HEK293 (cell line): ENCODE measurements at regions not wholly inside any gene's neighbourhood (a gene's known extent, or its start where the extent isn't known, plus 50 kb on each side); places are given as distances from the start of the nearest gene placed in this dataset.

ENCODE experiments used
- CTCF ChIP-seq: fragments of 450-650 bp; formaldehyde crosslinking; IDR thresholded peaks from 2 replicates; pipeline ENCODE4 v1.5.1; 2016; ENCODE audit warnings: missing biosample characterization, missing genetic modification characterization
- MYNN ChIP-seq: fragments of 450-650 bp; formaldehyde crosslinking; IDR thresholded peaks from 2 replicates; pipeline ENCODE4 v1.5.1; 2016; ENCODE audit warnings: missing biosample characterization, missing genetic modification characterization, borderline replicate concordance
- PRDM1 ChIP-seq: fragments of 450-650 bp; formaldehyde crosslinking; IDR thresholded peaks from 2 replicates; pipeline ENCODE4; 2016; ENCODE audit warnings: missing biosample characterization, missing genetic modification characterization
- REST ChIP-seq: fragments of 450-650 bp; formaldehyde crosslinking; IDR thresholded peaks from 2 replicates; pipeline ENCODE4 v1.5.1; 2016; ENCODE audit warnings: missing biosample characterization, missing genetic modification characterization
- YY1 ChIP-seq: fragments of 450-650 bp; formaldehyde crosslinking; IDR thresholded peaks from 2 replicates; pipeline ENCODE4 v1.5.1; 2018; ENCODE audit warnings: missing biosample characterization, missing genetic modification characterization
- ZBTB8A ChIP-seq: fragments of 450-650 bp; formaldehyde crosslinking; IDR thresholded peaks from 2 replicates; pipeline ENCODE4 v1.5.1; 2016; ENCODE audit warnings: missing biosample characterization, missing genetic modification characterization
- ZNF175 ChIP-seq: fragments of 450-650 bp; formaldehyde crosslinking; IDR thresholded peaks from 2 replicates; pipeline ENCODE4 v1.5.1; 2016; ENCODE audit warnings: missing biosample characterization, missing genetic modification characterization
- ZNF274 ChIP-seq, 2 experiments: fragments of 200-500 bp in 1 of 2; fragments of 450-650 bp in 1 of 2; sonication (Bioruptor generic) in 1 of 2; formaldehyde crosslinking in 1 of 2; IDR thresholded peaks; 2 replicates each; pipeline versions ENCODE4 v1.5.1 to v1.6.1; 2014 to 2016; ENCODE audit warnings: borderline replicate concordance in 1 of 2, inconsistent platforms in 1 of 2, low read length in 1 of 2, missing biosample characterization in 1 of 2, missing genetic modification characterization in 1 of 2
- ZNF510 ChIP-seq: fragments of 450-650 bp; formaldehyde crosslinking; IDR thresholded peaks from 2 replicates; pipeline ENCODE4 v1.5.1; 2018; ENCODE audit warnings: mild to moderate bottlenecking, missing genetic modification characterization, missing biosample characterization; ENCODE audit not compliant: insufficient replicate concordance
- ZNF513 ChIP-seq: fragments of 450-650 bp; IDR thresholded peaks from 2 replicates; pipeline ENCODE4 v1.5.1; 2018; ENCODE audit warnings: missing biosample characterization, missing genetic modification characterization
- ZNF677 ChIP-seq: fragments of 450-650 bp; IDR thresholded peaks from 2 replicates; pipeline ENCODE4 v1.5.0; 2018; ENCODE audit warnings: missing biosample characterization, mild to moderate bottlenecking, missing genetic modification characterization, moderate library complexity

- TF ChIP-seq CTCF (tag by site-specific recombination), result no peak
- no peak for TF ChIP-seq ZNF175
- no peak for TF ChIP-seq ZBTB8A (tag by site-specific recombination)
- no peak for TF ChIP-seq REST (tag by site-specific recombination)
- no peak for TF ChIP-seq ZNF510 (tag by site-specific recombination)
- no peak for TF ChIP-seq YY1
- no peak for TF ChIP-seq ZNF513 (tag by site-specific recombination)
- no peak for TF ChIP-seq PRDM1 (tag by site-specific recombination)
- no peak for TF ChIP-seq ZNF274 (IDR thresholded peaks at IDR 0.05; ENCODE audit: low read length)
- no peak for TF ChIP-seq ZNF274 (tag by site-specific recombination; IDR thresholded peaks at IDR 0.05; ENCODE audit: borderline replicate concordance)
- no peak for TF ChIP-seq MYNN (tag by site-specific recombination)
- no peak for TF ChIP-seq ZNF677 (tag by site-specific recombination)
Observed at GRCh38 chr2:137824501-137824900, 139.8 kb upstream of the HNMT start.
